ENCODE measurements at regions not wholly inside any gene's neighbourhood (a gene's known extent, or its start where the extent isn't known, plus 50 kb on each side); places are given as distances from the start of the nearest gene placed in this dataset.

DNA sequence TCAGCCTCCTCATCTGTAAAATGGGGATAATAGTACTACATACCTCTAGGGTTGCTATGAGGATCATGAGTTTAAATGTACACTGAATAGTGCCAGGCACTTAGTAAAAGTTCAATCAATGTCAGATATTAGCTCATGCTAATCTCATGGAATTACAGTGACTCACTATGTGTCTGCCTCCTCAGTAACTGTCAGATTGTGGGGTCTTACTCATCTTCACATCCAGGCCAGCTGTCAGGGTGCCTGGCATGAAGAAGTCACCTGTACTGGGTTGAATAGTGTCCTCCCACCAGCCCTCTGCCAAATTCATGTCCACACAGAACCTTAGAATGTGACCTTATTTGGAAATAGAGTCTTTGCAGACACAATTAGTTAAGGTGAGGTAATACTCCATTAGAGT is 54.3 kb upstream of the STIM2 start:
- TF ChIP-seq, protein P1, sequence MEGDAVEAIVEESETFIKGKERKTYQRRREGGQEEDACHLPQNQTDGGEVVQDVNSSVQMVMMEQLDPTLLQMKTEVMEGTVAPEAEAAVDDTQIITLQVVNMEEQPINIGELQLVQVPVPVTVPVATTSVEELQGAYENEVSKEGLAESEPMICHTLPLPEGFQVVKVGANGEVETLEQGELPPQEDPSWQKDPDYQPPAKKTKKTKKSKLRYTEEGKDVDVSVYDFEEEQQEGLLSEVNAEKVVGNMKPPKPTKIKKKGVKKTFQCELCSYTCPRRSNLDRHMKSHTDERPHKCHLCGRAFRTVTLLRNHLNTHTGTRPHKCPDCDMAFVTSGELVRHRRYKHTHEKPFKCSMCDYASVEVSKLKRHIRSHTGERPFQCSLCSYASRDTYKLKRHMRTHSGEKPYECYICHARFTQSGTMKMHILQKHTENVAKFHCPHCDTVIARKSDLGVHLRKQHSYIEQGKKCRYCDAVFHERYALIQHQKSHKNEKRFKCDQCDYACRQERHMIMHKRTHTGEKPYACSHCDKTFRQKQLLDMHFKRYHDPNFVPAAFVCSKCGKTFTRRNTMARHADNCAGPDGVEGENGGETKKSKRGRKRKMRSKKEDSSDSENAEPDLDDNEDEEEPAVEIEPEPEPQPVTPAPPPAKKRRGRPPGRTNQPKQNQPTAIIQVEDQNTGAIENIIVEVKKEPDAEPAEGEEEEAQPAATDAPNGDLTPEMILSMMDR (IDR thresholded peaks at IDR 0.05; ENCODE audit: insufficient read depth, low read depth, low read length, missing control alignments), result no peak
- no peak overlapping the region for H3K4me3 ChIP-seq (ENCODE audit: low read length)
- peak; percentile 71 for DNase-seq (ENCODE audit: low read depth)

DNA sequence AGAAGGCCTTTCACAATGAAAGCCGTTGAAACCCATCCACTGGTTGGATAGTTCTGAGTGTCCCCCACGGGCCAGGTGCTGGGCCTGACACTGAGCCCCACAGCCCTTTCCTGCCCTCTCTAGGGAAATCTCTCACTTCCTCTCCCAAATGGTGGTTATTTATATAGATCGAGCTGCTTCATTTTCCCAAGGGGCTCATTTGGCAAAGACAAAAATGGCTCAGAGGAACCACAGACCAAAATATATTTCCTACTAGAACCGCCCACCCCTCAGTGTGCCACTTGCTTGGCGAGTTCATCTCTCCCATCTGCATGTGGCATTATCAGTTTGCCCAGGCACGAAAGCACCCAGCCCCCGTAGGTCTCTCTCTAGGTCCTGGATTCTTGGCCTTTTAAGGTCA is 53.3 kb upstream of the STIM2 start:
- no peak for DNase-seq (ENCODE audit: low read depth)
- TF ChIP-seq, protein P1 (IDR thresholded peaks at IDR 0.05; ENCODE audit: insufficient read depth, low read depth, low read length, missing control alignments), result no peak
- no peak overlapping the region for H3K4me3 ChIP-seq (ENCODE audit: low read length)

DNA sequence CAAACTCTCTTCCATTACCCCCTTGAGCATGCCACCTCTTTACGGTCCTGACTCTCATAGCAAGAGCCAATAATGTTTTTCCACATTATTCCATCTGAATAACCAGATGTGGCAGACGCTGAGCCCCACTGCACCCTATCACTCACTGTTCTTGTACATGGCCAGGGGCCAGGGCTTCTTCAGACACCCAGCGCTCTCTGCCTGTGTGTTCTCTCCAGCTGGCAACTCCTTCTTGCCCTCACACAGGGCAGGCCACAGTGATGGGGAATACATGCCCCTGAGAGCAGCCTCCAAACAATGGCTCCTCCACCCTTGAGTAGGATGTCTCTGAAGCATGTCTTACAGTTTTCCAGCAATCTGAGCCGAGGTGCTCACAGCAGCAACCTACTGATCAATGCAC is 50.8 kb upstream of the STIM2 start:
- no peak overlapping the region for H3K4me3 ChIP-seq (ENCODE audit: low read length)
- TF ChIP-seq, protein P1 (IDR thresholded peaks at IDR 0.05; ENCODE audit: insufficient read depth, low read depth, low read length, missing control alignments), result no peak
- DNase-seq (ENCODE audit: low read depth), result no peak
